Activated CD4-positive, CD25-positive, alpha-beta regulatory T cell treated with anti-CD3 and anti-CD28 coated beads, Interleukin-2, amount 50 U/mL, for 72 hours (primary cell): ENCODE measurements at regions not wholly inside any gene's neighbourhood (a gene's known extent, or its start where the extent isn't known, plus 50 kb on each side); places are given as distances from the start of the nearest gene placed in this dataset.
"Not testable (repeated sequence)": the region's sequence is repeated elsewhere in the genome, so short reads cannot be mapped to it uniquely, and the experiment has no call there.

ENCODE experiments used
- DNase-seq: peaks from one replicate; pipeline ENCODE4 v3.0.0; 2021

GRCh38 chr18:73674125-73674865, 473.3 kb downstream of the FBXO15 start:
- no peak for DNase-seq

GRCh38 chr18:73671480-73671879, 476.2 kb downstream of the FBXO15 start:
- DNase-seq, result not testable (repeated sequence)

- no peak for DNase-seq
These were observed 477.1 kb downstream of the FBXO15 start for GRCh38 chr18:73670524-73670923.

GRCh38 chr18:73670039-73670438, 477.6 kb downstream of the FBXO15 start:
- no peak for DNase-seq

DNA sequence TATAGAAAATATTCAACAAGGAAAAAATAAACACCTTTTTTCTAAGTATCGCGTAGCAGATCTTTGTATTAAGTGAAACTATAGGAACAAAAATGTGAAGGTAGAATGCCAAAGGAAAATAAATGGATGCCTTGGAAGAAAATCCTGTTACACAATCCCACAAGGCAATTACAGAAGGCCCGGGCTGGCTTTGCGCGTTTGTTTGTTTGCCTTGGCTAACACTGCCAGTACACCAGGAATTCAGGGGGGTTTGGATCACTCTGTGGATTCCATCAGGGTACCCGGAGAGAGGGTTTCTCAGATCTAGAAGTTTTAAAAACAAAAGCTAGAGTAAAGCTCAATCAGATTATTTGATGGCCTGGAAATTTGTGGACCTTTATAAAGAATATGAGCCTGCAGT, 478.3 kb downstream of the FBXO15 start:
- DNase-seq, result no peak

GRCh38 chr18:73668051-73668450, 479.6 kb downstream of the FBXO15 start:
- DNase-seq, result no peak

GRCh38 chr18:73666772-73667171, 480.9 kb downstream of the FBXO15 start:
- no peak for DNase-seq

DNA sequence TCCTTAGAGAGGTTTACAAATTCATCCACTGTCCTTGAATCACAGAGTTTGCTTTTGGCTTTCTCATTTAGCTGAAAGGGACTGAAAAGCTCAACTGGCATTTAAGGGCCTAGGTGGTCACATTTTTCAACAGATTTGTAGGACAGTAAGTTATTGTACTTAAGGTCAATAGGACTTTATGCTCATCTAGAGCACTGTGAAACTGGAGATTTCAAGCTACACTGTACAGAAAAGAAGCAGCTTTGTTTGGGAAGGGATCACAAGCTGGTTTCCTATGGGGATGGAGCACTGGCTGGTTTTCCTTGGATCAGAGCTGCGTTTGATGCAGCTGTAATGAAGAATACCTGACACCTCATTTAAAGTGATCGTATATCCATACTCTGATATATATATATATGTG, 482.7 kb downstream of the FBXO15 start:
- DNase-seq, result no peak

DNA sequence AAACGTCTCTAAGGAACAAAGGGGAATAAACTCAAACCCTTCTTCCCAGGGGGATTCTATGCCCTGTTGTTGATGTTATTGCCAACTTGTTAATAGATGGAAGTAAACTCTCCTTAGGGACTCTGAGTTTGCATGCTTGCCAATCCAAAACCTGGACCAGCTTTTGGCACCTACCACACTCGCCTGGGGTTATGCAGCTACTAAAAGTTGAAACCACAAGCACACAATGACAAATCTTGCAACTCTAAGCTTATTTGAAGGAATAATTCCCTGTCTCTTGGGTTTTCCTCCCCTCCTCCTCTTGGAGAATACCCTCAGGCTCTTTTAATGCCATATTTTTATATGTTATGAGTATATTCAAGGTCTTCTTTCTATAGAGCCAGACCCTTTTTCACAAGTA, 484.1 kb downstream of the FBXO15 start:
- no peak for DNase-seq

DNA sequence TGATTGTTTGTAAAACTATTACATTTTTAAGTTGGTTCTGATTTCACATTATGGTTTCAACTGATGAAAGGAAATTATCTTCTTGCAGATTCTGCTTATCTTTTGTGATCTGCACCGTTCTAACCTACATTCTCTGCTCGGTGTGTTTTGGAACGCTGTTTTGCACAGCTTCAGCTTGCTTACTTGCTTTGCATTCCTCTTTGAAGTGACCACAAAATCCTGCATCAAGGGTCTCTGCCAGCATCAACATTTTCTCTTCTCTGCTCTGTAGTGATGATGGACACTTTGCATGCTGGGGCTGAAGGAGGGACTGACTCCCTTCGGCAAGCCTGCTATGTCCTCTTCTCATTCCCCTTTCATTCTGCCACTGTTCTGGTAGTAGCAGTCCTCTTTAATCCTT, 485.2 kb downstream of the FBXO15 start:
- DNase-seq, result no peak

DNA sequence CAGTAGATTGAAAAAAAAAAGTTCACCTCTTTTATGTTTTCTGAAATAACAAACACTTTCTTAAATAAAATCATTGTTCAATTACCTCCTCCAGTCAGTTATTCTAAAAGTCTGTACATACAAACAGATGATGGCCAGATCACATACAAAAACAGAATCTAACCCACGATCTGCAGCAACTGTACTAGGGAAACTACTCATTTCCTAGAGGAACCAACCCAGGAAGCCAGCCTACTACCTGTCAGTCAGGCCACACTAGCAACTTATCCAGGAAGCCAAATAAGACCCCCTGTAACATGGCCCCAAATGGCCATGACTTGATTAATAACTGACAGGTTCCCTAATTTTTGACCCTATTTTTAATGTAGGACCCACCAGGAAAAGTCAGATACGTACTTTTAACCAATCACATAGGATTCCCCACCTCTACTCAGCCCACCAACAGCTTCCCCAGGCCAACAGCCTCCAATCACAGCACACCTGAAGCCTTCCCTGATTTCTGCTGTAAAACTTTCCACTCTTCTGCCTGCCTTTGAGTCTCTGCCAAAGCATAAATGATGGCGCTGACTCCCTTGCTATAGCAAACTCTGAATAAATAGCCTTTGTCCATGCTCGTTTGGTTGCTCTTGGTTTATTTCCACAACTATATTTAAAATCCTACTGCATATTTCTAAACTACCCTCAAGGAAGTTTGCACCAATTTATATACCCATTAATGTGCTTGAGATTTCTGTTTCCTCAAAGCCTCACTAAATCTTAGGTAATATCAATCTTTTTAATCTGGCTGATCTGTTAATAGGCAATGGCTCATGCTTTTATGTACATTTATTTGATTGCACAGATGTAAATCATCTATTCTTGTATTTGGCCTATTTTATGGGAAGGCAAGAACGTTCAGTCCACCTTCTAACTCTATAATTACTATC, 486.4 kb downstream of the FBXO15 start:
- no peak for DNase-seq

- no peak for DNase-seq
These were observed 490.9 kb downstream of the FBXO15 start for GRCh38 chr18:73656691-73657090.

- DNase-seq, result no peak
These were observed 493.8 kb downstream of the FBXO15 start for GRCh38 chr18:73653827-73654226.

GRCh38 chr18:73653251-73653650, 494.4 kb downstream of the FBXO15 start:
- DNase-seq, result no peak

DNA sequence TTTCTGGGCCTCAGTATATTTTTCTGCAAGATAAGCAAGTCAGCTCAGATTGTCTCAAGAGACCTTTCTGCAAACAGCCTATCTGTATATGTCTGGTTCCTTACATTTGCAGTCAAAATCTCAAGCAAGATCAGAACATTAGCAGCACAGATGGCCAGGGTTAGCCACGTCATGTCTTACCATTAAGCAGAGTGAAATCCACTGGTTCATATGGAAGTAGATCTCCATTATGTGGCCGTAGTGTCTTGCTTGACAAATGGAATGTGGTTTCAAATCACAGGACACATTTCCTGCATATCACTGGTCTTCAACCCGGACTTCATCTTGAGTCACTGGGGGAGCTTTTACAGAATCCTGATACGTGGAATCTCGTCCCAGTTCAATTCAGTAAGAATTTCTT, 500.2 kb downstream of the FBXO15 start:
- no peak for DNase-seq

DNA sequence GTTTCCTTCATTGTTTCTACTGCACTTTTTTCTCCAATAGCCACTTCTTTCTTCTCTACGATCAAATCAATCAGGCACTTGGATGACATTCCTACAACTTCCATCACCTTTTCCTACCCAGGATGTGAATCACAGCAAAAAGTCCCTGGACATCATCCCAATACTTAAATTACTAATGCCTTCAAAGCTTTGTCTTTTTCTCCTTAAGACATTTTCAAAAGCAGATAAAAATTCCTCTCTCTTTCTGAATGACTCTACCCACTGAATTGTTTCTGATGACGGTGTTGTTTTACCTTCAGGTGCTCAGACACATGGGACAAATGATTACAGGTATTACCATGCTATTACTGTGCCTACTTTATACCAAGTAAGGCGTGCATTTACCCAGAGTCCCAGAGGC, 500.9 kb downstream of the FBXO15 start:
- DNase-seq, result no peak

DNA sequence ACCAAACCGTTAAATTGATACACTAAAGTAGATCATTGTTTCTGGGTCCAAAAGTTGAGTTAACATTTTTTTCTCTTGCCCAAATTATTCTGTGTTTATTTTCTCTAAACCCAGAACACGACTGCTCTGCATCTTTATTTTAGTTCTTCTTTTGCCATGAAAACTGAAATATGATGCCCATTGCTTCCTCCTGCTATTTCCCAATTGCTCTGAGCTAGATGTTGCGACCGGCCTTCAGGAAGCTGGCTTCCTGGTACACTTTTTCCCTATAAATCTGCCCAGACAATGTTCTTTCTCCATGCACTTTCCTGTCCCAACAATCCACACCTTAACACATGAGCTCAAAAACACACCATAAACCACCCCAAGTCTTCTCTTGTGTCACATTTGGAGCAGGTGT, 501.4 kb downstream of the FBXO15 start:
- no peak for DNase-seq

GRCh38 chr18:73645160-73645715, 502.4 kb downstream of the FBXO15 start:
- no peak for DNase-seq

- no peak for DNase-seq
These were observed 507.8 kb downstream of the FBXO15 start for GRCh38 chr18:73639788-73640187.

DNA sequence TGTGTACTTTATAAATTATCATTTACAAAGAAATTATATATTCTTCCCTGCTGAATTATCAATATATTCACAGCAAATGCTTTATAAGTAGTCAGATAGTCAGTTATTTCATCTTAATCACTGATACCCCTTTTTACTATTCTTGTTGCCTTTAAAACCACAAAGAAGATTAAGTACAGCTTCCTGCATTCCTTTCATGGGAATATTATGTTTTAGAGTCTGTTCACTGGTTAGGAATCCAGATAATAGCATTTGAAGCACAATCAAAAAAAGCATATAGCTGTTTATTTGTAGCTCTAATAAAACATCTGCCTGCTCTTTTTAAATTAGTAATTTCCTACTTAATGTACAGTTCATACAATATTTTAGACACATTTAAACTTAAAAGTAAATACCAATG, 508.9 kb downstream of the FBXO15 start:
- DNase-seq, result no peak

GRCh38 chr18:73636355-73636754, 511.3 kb downstream of the FBXO15 start:
- DNase-seq, result no peak

GRCh38 chr18:73626859-73627258, 520.8 kb downstream of the FBXO15 start:
- no peak for DNase-seq

DNA sequence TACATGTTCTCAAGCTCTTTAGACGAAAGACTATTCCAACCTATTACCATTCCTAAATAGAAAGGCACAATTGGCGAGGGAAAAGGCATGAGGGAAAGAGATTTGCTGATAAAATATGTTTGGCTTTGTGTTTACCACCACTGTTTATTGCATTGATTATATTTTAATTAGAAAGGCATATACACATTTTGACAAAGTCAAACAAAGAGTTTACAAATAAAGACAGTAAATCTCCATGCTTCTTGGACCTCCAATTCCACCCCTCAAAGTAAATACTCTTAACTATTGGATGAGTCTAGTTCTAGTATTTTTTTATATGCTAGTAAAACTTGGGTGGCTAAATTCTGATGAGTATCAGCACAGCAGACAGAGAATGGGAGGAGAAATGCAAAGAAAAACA, 521.4 kb downstream of the FBXO15 start:
- DNase-seq, result no peak

DNA sequence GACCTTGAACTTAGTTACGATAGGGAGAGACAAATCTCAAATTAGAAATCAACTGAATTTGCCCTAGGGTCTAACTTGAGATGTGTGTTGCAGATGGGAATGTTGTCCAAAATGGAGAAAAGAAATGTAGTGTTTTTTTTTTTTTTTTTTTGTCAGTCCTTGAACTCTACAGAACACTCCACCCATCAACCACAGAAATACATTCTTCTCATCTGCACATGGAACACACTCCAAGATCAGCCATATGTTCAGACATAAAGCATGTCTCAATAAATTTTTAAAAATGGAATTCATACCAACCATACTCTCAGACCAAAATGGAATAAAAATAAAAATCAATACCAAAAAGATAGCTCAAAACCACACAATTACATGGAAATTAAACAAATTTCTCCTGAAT, 526.5 kb downstream of the FBXO15 start:
- DNase-seq, result no peak
